CD1c-positive myeloid dendritic cell (primary cell): ENCODE measurements at regions not wholly inside any gene's neighbourhood (a gene's known extent, or its start where the extent isn't known, plus 50 kb on each side); places are given as distances from the start of the nearest gene placed in this dataset.

Source experiments
- DNase-seq: peaks from one replicate; pipeline ENCODE4 v3.0.0-alpha.2; 2016; ENCODE audit errors: extremely low spot score

DNA sequence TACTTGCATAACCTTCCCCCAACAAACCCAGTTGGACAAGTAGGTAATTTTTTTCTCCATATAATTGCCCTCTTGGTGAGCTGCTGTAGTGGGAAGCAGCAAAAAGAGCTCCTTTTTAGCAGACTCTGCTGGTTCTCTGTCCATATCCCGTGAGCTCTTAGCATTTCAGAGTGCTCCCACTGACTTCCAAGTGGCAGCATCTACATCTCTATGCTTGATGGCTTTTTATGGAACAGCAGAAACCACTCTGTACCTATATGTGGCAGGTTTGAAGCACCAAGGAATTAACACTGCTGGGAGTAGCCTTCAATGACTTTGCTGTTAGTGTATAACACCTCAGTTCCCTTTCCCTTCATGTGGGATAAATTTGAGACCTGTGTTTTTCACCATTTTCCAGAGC, 168.4 kb upstream of the NHS start:
- DNase-seq, result no peak

DNA sequence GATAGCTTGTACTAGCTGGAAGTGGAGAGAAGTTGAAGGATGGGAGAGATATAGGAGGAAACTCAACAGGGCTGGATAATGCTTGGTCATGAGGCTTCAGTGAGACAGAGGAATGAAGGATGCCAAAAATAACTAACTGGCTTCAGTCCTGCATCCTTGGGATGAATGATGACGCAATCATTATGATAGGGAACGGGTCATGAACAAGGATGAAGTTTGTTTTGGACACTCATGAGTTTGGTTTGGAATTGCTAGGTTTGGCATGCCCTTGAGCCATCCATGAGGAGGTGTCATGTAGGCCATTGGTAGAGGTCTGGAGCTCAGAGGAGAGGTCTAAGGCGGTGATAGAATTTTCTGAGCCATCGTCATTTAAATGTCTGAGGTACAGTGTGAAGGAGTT, 160.0 kb upstream of the NHS start:
- DNase-seq, result no peak

DNA sequence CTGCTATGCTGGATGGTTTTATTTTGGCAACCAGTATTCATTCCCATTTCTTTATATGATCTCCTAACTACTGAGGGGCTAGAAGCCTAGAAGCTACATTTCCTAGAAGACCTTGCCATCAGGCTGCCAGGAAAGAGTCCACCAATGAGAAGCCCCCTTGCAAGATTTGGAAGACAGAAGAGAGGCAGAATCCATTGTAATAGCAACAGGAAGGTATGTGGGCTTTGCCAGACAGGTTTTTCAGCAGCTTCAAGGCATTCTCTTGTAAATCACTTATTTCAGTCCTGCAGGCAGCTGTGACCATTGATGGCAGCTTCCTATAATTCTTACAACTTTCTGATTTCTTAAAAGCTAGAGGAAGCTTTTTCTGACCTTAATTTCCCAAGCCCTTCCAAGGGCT, 148.3 kb upstream of the NHS start:
- DNase-seq, result no peak

DNA sequence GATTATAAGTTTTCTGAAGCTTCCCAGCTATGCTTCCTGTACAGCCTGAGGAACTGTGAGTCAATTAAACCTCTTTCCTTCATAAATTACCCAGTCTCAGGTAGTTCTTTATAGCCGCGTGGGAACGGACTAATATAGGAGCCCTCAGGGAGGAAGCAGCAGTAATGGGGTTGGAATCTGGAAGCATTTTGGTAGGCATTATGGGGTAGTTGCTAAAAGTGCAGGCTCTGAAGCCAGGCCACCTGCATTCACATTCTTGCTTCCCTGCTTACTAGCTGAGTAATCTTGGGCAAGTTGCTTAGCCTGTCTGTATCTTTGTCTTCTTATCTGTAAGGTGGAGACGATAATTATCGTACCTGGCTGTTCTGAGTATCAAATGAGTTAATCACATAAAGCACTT, 137.9 kb upstream of the NHS start:
- DNase-seq, result no peak

DNA sequence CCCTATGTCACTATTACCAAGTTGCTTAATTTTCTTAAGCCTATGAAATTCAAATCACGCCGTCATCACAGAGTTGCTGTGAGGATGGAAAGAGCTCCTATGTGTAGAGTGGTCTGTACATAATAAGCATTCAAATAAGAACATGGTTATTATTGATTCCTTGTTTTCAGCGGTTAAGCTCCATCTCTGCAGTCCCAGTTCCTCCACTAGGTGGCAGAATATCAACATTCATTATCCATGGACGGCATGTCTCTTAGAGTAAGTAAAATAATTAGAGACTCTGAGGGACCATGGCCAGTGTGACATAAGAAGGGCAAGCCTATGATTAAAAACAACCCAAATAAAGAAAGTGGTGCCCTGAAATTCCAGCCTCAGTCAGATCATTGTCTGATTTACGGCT, 132.5 kb upstream of the NHS start:
- peak; percentile 43 for DNase-seq

GRCh38 chrX:17247144-17247543, 127.9 kb upstream of the NHS start:
- DNase-seq, result no peak

DNA sequence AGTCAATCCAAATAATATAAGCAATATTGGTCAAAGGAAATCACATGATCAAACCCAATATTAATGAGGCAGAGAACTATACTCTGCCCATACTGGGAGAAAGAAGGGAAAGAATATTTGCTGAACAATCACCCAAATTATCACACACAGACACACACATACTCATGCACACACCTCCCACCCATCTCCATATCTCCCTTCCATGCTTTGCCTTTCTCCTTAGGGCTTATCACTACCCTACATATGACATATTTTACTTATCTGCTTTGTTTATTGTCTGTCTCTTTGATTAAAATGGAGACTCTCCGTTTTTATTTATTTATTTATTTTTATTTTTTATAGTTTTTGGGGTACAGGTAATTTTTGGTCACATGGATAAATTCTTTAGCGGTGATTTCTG, 112.9 kb upstream of the NHS start:
- no peak for DNase-seq

GRCh38 chrX:17266136-17266535, 108.9 kb upstream of the NHS start:
- no peak for DNase-seq

- no peak for DNase-seq
Observed at GRCh38 chrX:17278961-17279360, 96.0 kb upstream of the NHS start.

DNA sequence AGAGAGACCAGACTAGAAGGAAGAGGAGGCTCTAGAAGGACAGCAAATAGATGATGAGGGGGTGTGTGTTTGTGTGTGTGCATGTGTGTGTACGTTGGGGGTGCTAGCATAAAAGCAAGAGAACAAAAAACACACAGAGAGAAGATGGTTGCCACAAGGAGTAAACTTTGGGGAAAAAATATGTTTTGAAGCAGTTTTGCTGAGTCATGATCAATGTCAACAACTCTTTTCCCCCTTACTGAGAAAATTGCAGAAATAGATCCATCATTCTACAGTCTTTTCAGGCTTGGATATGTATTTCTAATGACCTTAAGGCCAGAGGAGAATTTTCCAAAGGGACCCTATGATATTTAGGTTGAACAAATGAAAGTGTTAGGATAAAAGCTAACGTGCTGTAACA, 89.0 kb upstream of the NHS start:
- no peak for DNase-seq

- DNase-seq, result no peak
Observed at GRCh38 chrX:17291171-17291900, 83.7 kb upstream of the NHS start.

GRCh38 chrX:17292111-17292527, 82.9 kb upstream of the NHS start:
- DNase-seq, result no peak

- no peak for DNase-seq
Observed at GRCh38 chrX:17294561-17294960, 80.4 kb upstream of the NHS start.

GRCh38 chrX:17295791-17296190, 79.2 kb upstream of the NHS start:
- no peak for DNase-seq

DNA sequence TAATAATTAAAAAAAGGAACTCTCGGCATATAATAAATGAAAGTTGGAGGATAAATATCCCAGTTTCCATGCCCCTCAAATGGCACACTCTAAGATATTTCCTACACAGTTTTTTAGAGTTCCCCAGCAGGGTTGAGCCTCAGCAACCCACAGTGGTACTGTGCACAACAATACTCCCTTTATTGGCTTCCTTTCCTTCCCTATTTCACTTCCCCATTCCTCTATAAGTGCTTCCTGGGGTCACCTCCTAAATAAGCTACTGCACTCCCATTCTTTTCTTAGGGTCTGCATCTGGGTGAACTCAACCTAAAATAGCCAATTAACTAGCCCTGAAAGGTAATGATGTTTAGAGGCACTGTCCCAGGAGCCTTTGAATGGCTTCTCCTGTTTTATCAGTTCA, 76.4 kb upstream of the NHS start:
- no peak for DNase-seq

DNA sequence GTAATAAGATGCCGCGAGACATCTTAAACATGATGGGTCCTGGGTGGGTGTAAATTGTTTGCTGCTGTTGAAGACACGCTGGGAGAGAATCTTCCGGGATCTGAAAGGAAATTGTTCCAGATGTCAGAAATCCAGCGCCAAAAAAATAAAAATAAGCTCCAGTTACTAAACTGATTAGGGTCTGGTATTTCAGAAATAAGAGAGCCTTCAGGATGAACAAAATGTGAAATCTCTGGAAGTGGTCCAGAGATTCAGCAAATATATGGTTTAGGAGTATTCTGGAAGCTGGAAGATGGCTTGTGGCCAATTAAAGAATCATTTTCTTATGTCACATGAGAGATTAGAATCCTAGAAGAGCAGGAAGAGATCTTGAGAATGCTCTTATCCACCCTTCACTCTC, 75.8 kb upstream of the NHS start:
- DNase-seq, result no peak

- DNase-seq, result no peak
Observed at GRCh38 chrX:17323397-17323796, 51.6 kb upstream of the NHS start.
